ENCODE measurements at regions not wholly inside any gene's neighbourhood (a gene's known extent, or its start where the extent isn't known, plus 50 kb on each side); places are given as distances from the start of the nearest gene placed in this dataset.
"Not testable (repeated sequence)": the region's sequence is repeated elsewhere in the genome, so short reads cannot be mapped to it uniquely, and the experiment has no call there.

- H4K20me1 ChIP-seq (ENCODE audit: insufficient read depth), result no peaks in the 10 kb centered on the region
- no peaks in the 10 kb centered on the region for H3K27me3 ChIP-seq (ENCODE audit: insufficient read depth, low read depth, low read length)
- TF ChIP-seq RAD21 (conservative IDR thresholded peaks at IDR 0.05), result no peak
- no peak for TF ChIP-seq EZH2 (IDR thresholded peaks at IDR 0.05; ENCODE audit: borderline replicate concordance, insufficient read depth, low read length, poor library complexity, severe bottlenecking)
- no peaks in the 10 kb centered on the region for H3F3A ChIP-seq (ENCODE audit: insufficient read depth, low read length, poor library complexity, severe bottlenecking)
- H3K9me3 ChIP-seq (ENCODE audit: low read length), result no peaks in the 10 kb centered on the region
- H2AFZ ChIP-seq (ENCODE audit: low read depth, low read length), result no peak overlapping the region
- no peak overlapping the region for H3K9ac ChIP-seq (ENCODE audit: low read length)
- H3K79me2 ChIP-seq (replicated peaks; ENCODE audit: insufficient read depth, low read length), result no peaks in the 10 kb centered on the region
- no peaks in the 10 kb centered on the region for H3K36me3 ChIP-seq (ENCODE audit: insufficient read depth, low read length)
- no peak overlapping the region for H3K4me3 ChIP-seq (ENCODE audit: low read length)
- no peak overlapping the region for H3K4me2 ChIP-seq (ENCODE audit: low read length)
- H3K9me2 ChIP-seq (ENCODE audit: insufficient read depth, low read length), result no peaks in the 10 kb centered on the region
- no peak overlapping the region for H3K27ac ChIP-seq (ENCODE audit: low read length)
Measured at GRCh38 chr2:60350791-60351190, 202.7 kb downstream of the BCL11A start.

- TF ChIP-seq EP300 (conservative IDR thresholded peaks at IDR 0.05; ENCODE audit: poor library complexity, severe bottlenecking) (no peak), SMC3 (conservative IDR thresholded peaks at IDR 0.05; ENCODE audit: poor library complexity) (no peak), RAD21 (conservative IDR thresholded peaks at IDR 0.05) (no peak), POLR2AphosphoS5 (IDR thresholded peaks at IDR 0.05) (no peak), TAF1 (IDR thresholded peaks at IDR 0.05; ENCODE audit: low read depth) (no peak), REST (IDR thresholded peaks at IDR 0.05; ENCODE audit: borderline replicate concordance) (no peak), EZH2 (IDR thresholded peaks at IDR 0.05; ENCODE audit: borderline replicate concordance, insufficient read depth, low read length, poor library complexity, severe bottlenecking) (no peak), CTCF (IDR thresholded peaks at IDR 0.05; ENCODE audit: poor library complexity, severe bottlenecking) (no peak), MXI1 (conservative IDR thresholded peaks at IDR 0.05; ENCODE audit: poor library complexity, severe bottlenecking) (no peak)
- Histone ChIP-seq H3K9me2 (ENCODE audit: insufficient read depth, low read length) (no peaks in the 10 kb centered on the region), H3K27ac (ENCODE audit: low read length) (no peak overlapping the region), H3K36me3 (ENCODE audit: insufficient read depth, low read length) (no peaks in the 10 kb centered on the region), H3K27me3 (ENCODE audit: insufficient read depth, low read depth, low read length) (no peaks in the 10 kb centered on the region), H2AFZ (ENCODE audit: low read depth, low read length) (no peak overlapping the region), H3K79me2 (replicated peaks; ENCODE audit: insufficient read depth, low read length) (no peaks in the 10 kb centered on the region), H3F3A (ENCODE audit: insufficient read depth, low read length, poor library complexity, severe bottlenecking) (no peaks in the 10 kb centered on the region), H3K4me2 (ENCODE audit: low read length) (no peak overlapping the region), H3K9me3 (ENCODE audit: low read length) (no peaks in the 10 kb centered on the region), H4K20me1 (ENCODE audit: insufficient read depth) (no peaks in the 10 kb centered on the region), H3K9ac (ENCODE audit: low read length) (no peak overlapping the region), H3K4me3 (ENCODE audit: low read length) (no peak overlapping the region)
Measured at GRCh38 chr2:60347781-60348180, 205.7 kb downstream of the BCL11A start.

- not testable (repeated sequence) for H3K9me3 ChIP-seq (ENCODE audit: low read length); H3K9me2 ChIP-seq (ENCODE audit: insufficient read depth, low read length); H3K4me2 ChIP-seq (ENCODE audit: low read length); H2AFZ ChIP-seq (ENCODE audit: low read depth, low read length); H3K27ac ChIP-seq (ENCODE audit: low read length); H3K36me3 ChIP-seq (ENCODE audit: insufficient read depth, low read length); H4K20me1 ChIP-seq (ENCODE audit: insufficient read depth); H3K9ac ChIP-seq (ENCODE audit: low read length); H3K27me3 ChIP-seq (ENCODE audit: insufficient read depth, low read depth, low read length); H3F3A ChIP-seq (ENCODE audit: insufficient read depth, low read length, poor library complexity, severe bottlenecking); H3K4me3 ChIP-seq (ENCODE audit: low read length); H3K79me2 ChIP-seq (replicated peaks; ENCODE audit: insufficient read depth, low read length)
Measured at GRCh38 chr2:60342491-60342890, 211.0 kb downstream of the BCL11A start.
